ENCODE measurements at regions not wholly inside any gene's neighbourhood (a gene's known extent, or its start where the extent isn't known, plus 50 kb on each side); places are given as distances from the start of the nearest gene placed in this dataset.

GRCh38 chr3:157695586-157695985 is 192.4 kb upstream of the VEPH1 start:
- no peak for TF ChIP-seq CTCF (IDR thresholded peaks at IDR 0.05)
- no peak overlapping the region for H3K27ac Mint-ChIP-seq
- H3K4me3 Mint-ChIP-seq, result no peak overlapping the region
- H3K27me3 Mint-ChIP-seq (ENCODE audit: low read depth, poor library complexity), result no peaks in the 10 kb centered on the region
- H3K36me3 Mint-ChIP-seq (ENCODE audit: low read depth), result no peaks in the 10 kb centered on the region
- DNase-seq, result no peak
- no peaks in the 10 kb centered on the region for H3K4me1 Mint-ChIP-seq
- H3K9me3 Mint-ChIP-seq, result no peaks in the 10 kb centered on the region

GRCh38 chr3:157695103-157695502 is 191.9 kb upstream of the VEPH1 start:
- no peak for DNase-seq
- no peak for TF ChIP-seq CTCF (IDR thresholded peaks at IDR 0.05)
- peaks cover 2% of the 10 kb centered on the region for H3K9me3 Mint-ChIP-seq
- no peaks in the 10 kb centered on the region for H3K27me3 Mint-ChIP-seq (ENCODE audit: low read depth, poor library complexity)
- no peaks in the 10 kb centered on the region for H3K4me1 Mint-ChIP-seq
- H3K27ac Mint-ChIP-seq, result no peak overlapping the region
- H3K36me3 Mint-ChIP-seq (ENCODE audit: low read depth), result no peaks in the 10 kb centered on the region
- no peak overlapping the region for H3K4me3 Mint-ChIP-seq

- no peak overlapping the region for H3K4me3 Mint-ChIP-seq
- H3K27ac Mint-ChIP-seq, result no peak overlapping the region
- no peak for DNase-seq
- no peaks in the 10 kb centered on the region for H3K27me3 Mint-ChIP-seq (ENCODE audit: low read depth, poor library complexity)
- peaks cover 11% of the 10 kb centered on the region for H3K9me3 Mint-ChIP-seq
- H3K4me1 Mint-ChIP-seq, result no peaks in the 10 kb centered on the region
- no peaks in the 10 kb centered on the region for H3K36me3 Mint-ChIP-seq (ENCODE audit: low read depth)
- TF ChIP-seq CTCF (IDR thresholded peaks at IDR 0.05), result no peak
Measured at GRCh38 chr3:157693762-157694161, 190.5 kb upstream of the VEPH1 start.

- peaks cover 11% of the 10 kb centered on the region for H3K9me3 Mint-ChIP-seq
- H3K4me3 Mint-ChIP-seq, result no peak overlapping the region
- no peak for DNase-seq
- no peaks in the 10 kb centered on the region for H3K36me3 Mint-ChIP-seq (ENCODE audit: low read depth)
- no peak overlapping the region for H3K27ac Mint-ChIP-seq
- H3K4me1 Mint-ChIP-seq, result no peaks in the 10 kb centered on the region
- TF ChIP-seq CTCF (IDR thresholded peaks at IDR 0.05), result no peak
- H3K27me3 Mint-ChIP-seq (ENCODE audit: low read depth, poor library complexity), result no peaks in the 10 kb centered on the region
Measured at GRCh38 chr3:157692468-157692867, 189.3 kb upstream of the VEPH1 start.

- DNase-seq, result no peak
- H3K27ac Mint-ChIP-seq, result no peak overlapping the region
- H3K4me1 Mint-ChIP-seq, result peaks cover 5% of the 10 kb centered on the region
- no peak overlapping the region for H3K4me3 Mint-ChIP-seq
- TF ChIP-seq CTCF (IDR thresholded peaks at IDR 0.05), result no peak
- H3K9me3 Mint-ChIP-seq, result peaks cover 33% of the 10 kb centered on the region
- H3K36me3 Mint-ChIP-seq (ENCODE audit: low read depth), result no peaks in the 10 kb centered on the region
- peaks cover 7% of the 10 kb centered on the region for H3K27me3 Mint-ChIP-seq (ENCODE audit: low read depth, poor library complexity)
Measured at GRCh38 chr3:157683668-157684067, 180.5 kb upstream of the VEPH1 start.

- no peaks in the 10 kb centered on the region for H3K27me3 Mint-ChIP-seq (ENCODE audit: low read depth, poor library complexity)
- H3K27ac Mint-ChIP-seq, result no peak overlapping the region
- peaks cover 7% of the 10 kb centered on the region for H3K4me1 Mint-ChIP-seq
- no peaks in the 10 kb centered on the region for H3K9me3 Mint-ChIP-seq
- TF ChIP-seq CTCF (IDR thresholded peaks at IDR 0.05), result no peak
- H3K36me3 Mint-ChIP-seq (ENCODE audit: low read depth), result no peaks in the 10 kb centered on the region
- H3K4me3 Mint-ChIP-seq, result no peak overlapping the region
- no peak for DNase-seq
Measured at GRCh38 chr3:157672061-157672460, 168.8 kb upstream of the VEPH1 start.

Data from nephron progenitor cell (in vitro differentiated cells).